SK-N-MC (cell line): ENCODE measurements at regions not wholly inside any gene's neighbourhood (a gene's known extent, or its start where the extent isn't known, plus 50 kb on each side); places are given as distances from the start of the nearest gene placed in this dataset.

Source experiments
- EZH2 ChIP-seq: fragments of 200-600 bp; sonication (generic); IDR thresholded peaks from one replicate; pipeline ENCODE4 v1.6.1; 2017; ENCODE audit warnings: antibody characterized with exemption
- FOXP2 ChIP-seq: optimal IDR thresholded peaks from 2 replicates; pipeline ENCODE3; 2011; ENCODE audit warnings: mild to moderate bottlenecking, moderate library complexity; ENCODE audit not compliant: insufficient read depth; ENCODE audit errors: extremely low read length, control extremely low read depth
- POLR2AphosphoS5 ChIP-seq: IDR thresholded peaks from 2 replicates; pipeline ENCODE4 v1.6.1; 2012; ENCODE audit warnings: mild to moderate bottlenecking, low read depth, low read length, borderline replicate concordance

GRCh38 chr2:13255485-13255884, 538.7 kb downstream of the TRIB2 start:
- TF ChIP-seq EZH2 (no peak), FOXP2 (no peak), POLR2AphosphoS5 (no peak)
